GM06990 (cell line): ENCODE measurements at regions not wholly inside any gene's neighbourhood (a gene's known extent, or its start where the extent isn't known, plus 50 kb on each side); places are given as distances from the start of the nearest gene placed in this dataset.

Source experiments
- DNase-seq: peaks from one replicate; pipeline ENCODE4 v3.0.0-alpha.2; 2011; ENCODE audit not compliant: insufficient read length; ENCODE audit errors: extremely low read depth
- H3K27me3 ChIP-seq: replicated peaks from 2 replicates; pipeline ENCODE4 v1.6.0; 2011; ENCODE audit warnings: low read length; ENCODE audit not compliant: control insufficient read depth, insufficient read depth
- H3K36me3 ChIP-seq: 2 replicates; pipeline ENCODE4 v1.5.1; 2011; ENCODE audit warnings: low read length; ENCODE audit not compliant: control insufficient read depth, insufficient read depth
- H3K4me3 ChIP-seq: replicated peaks from 2 replicates; pipeline ENCODE4 v1.5.1; 2011; ENCODE audit warnings: low read depth, mild to moderate bottlenecking, control low read depth, low read length
- CTCF ChIP-seq: IDR thresholded peaks from 2 replicates; pipeline ENCODE4 v1.5.1; 2011; ENCODE audit warnings: low read length, control low read depth, mild to moderate bottlenecking, inconsistent platforms; ENCODE audit not compliant: insufficient read depth, poor library complexity, severe bottlenecking

DNA sequence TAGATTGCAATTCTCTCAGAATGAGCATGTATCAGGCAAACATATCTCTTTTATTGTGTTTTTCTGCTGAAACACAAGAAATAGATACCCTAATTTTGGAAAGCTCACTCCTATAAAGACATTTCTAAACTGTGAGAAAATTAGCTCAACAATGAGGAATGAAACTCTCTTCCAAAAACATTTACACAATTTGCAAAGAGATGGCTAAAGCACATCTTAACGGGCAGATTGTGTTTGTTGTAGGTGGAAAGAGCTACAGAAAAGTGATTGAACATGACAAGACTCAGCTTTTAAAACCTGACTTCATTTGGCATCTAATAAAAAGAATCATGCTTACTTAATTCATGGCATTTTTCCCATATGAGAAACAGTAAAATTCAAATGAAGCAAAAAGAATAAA is 175.0 kb upstream of the SLC39A10 start:
- Histone ChIP-seq H3K27me3 (no peaks in the 10 kb centered on the region), H3K36me3 (no peaks in the 10 kb centered on the region), H3K4me3 (no peak overlapping the region)
- no peak for TF ChIP-seq CTCF
- no peak for DNase-seq

- no peak for TF ChIP-seq CTCF
- Histone ChIP-seq H3K27me3 (no peaks in the 10 kb centered on the region), H3K4me3 (no peak overlapping the region), H3K36me3 (no peaks in the 10 kb centered on the region)
- no peak for DNase-seq
These were observed 176.9 kb upstream of the SLC39A10 start for GRCh38 chr2:195480121-195480520.

- Histone ChIP-seq H3K4me3 (no peak overlapping the region), H3K27me3 (no peaks in the 10 kb centered on the region), H3K36me3 (no peaks in the 10 kb centered on the region)
- DNase-seq = no peak
- no peak for TF ChIP-seq CTCF
These were observed 177.6 kb upstream of the SLC39A10 start for GRCh38 chr2:195479407-195479806.

DNA sequence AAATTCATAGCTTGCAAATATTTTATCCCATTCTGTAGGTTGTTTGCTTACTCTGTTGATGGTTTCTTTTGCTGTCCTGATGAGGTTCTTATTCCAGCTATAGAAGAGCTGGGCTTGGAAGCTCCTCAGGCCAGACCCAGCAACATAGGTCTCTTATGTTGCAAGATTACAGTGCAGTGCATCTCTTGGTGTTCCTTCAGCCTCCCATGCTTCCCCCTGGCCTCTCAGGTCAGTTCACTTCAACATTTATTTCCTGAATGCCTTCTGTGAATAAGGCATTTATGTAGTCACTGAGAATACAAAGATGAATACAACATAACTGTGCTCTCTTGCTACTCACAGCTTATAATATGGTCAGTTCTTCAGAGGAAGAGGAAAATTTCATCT is 179.0 kb upstream of the SLC39A10 start:
- no peak for DNase-seq
- Histone ChIP-seq H3K27me3 (no peaks in the 10 kb centered on the region), H3K4me3 (no peak overlapping the region), H3K36me3 (no peaks in the 10 kb centered on the region)
- no peak for TF ChIP-seq CTCF

- no peak for DNase-seq
- Histone ChIP-seq H3K36me3 (no peaks in the 10 kb centered on the region), H3K27me3 (no peaks in the 10 kb centered on the region), H3K4me3 (no peak overlapping the region)
- TF ChIP-seq CTCF = no peak
These were observed 179.6 kb upstream of the SLC39A10 start for GRCh38 chr2:195477248-195477995.

DNA sequence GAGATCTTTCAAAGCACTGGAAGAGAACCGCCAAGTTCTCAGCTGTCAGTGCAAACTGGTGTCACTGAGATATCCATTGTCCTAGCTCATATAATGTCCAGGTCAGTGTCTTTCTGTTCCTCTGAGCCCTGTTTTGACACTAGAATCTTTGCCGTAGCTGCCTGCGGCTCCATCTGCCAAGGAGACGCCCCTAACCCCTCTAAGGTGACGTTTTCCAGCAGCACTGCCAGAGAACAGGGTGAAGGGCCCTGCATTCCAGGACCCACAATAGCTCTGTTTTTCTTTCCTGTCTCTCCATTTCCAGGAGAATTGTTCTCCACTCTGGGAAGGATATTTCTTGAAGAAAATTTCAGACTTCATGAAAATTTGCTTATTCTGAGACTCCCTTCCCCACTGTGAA is 181.7 kb upstream of the SLC39A10 start:
- H3K4me3 ChIP-seq = no peak overlapping the region
- DNase-seq = no peak
- H3K27me3 ChIP-seq = no peaks in the 10 kb centered on the region
- TF ChIP-seq CTCF = no peak
- H3K36me3 ChIP-seq = no peaks in the 10 kb centered on the region
